Activated CD4-positive, alpha-beta memory T cell treated with anti-CD3 and anti-CD28 coated beads, Interleukin-2, amount 10 ng/mL, durations not matched to agents 7 days and 5 days (primary cell): ENCODE measurements at regions not wholly inside any gene's neighbourhood (a gene's known extent, or its start where the extent isn't known, plus 50 kb on each side); places are given as distances from the start of the nearest gene placed in this dataset.
"Not testable (repeated sequence)": the region's sequence is repeated elsewhere in the genome, so short reads cannot be mapped to it uniquely, and the experiment has no call there.

Experiments used
- CTCF ChIA-PET: fragments of 350-600 bp; sonication (Branson Sonifier 250); formaldehyde crosslinking; loops from one replicate; lab custom pipeline; 2021; ENCODE audit warnings: antibody characterized with exemption, inconsistent platforms; lab: Charles Lee
- POLR2A ChIA-PET: fragments of 350-600 bp; sonication (Branson Sonifier 250); formaldehyde crosslinking; loops from one replicate; lab custom pipeline; 2021; ENCODE audit warnings: antibody characterized with exemption; lab: Charles Lee
- DNase-seq: peaks from one replicate; pipeline ENCODE4 v3.0.0-alpha.2; 2020
- H3K27ac Mint-ChIP-seq: one replicate; pipeline ENCODE4 v1.8.0; 2021; ENCODE audit warnings: mild to moderate bottlenecking, mixed read lengths
- H3K27me3 Mint-ChIP-seq: one replicate; pipeline ENCODE4 v1.8.0; 2021; ENCODE audit warnings: mixed read lengths
- H3K36me3 Mint-ChIP-seq: one replicate; pipeline ENCODE4 v1.8.0; 2021; ENCODE audit warnings: low read depth, mixed read lengths
- H3K4me1 Mint-ChIP-seq: one replicate; pipeline ENCODE4 v1.8.0; 2021; ENCODE audit warnings: mixed read lengths
- H3K4me3 Mint-ChIP-seq: one replicate; pipeline ENCODE4 v1.8.0; 2021; ENCODE audit warnings: mild to moderate bottlenecking, mixed read lengths
- H3K9me3 Mint-ChIP-seq: one replicate; pipeline ENCODE4 v1.8.0; 2021; ENCODE audit warnings: mixed read lengths

DNA sequence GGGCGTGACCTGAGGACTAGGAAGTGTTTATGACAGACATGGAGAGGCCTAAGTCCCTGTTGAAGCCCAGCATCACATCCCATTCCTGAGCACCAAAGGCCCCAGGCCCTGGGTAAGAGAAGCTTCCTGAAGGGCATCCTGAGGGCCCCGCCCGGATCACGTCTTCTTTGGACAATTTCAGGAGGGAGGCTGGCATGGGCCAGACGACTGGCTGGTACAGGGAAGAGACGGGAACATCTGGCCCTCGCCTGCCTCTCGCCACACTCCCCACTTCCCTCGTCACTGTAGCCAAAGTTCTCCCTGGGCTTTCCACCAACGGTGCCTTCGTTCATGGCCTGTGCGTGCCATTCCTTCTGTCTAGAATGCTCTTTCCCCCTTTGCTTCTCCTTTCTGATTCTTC, 128.1 kb downstream of the LRRC37A3 start:
- POLR2A ChIA-PET, H3K9me3 Mint-ChIP-seq, H3K27me3 Mint-ChIP-seq, H3K4me3 Mint-ChIP-seq, DNase-seq, CTCF ChIA-PET, H3K27ac Mint-ChIP-seq: not testable (repeated sequence)
- peaks cover 35% of the 10 kb centered on the region for H3K4me1 Mint-ChIP-seq
- peaks cover 36% of the 10 kb centered on the region for H3K36me3 Mint-ChIP-seq

DNA sequence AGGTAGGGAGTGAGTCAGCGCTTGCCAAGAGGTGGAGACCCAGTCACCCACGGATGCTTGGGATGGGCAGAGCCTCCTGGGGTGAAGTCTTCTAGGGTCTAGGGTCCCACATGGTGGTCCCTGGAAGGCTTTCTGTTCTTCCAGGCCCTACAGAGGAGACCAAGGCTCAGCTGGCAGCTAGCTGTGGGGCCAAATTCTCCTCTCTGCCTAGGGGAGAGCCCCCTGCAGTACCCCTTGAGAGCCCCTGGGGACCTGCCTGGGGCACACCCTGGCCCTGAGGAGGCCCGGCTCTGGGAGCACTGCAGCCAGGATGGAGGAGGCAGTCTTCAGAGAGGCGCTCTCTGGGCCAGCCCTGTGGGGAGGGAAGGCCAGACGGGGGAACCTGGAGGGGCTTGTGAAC, 128.6 kb upstream of the SMURF2 start:
- Mint-ChIP-seq H3K36me3 (peaks cover 32% of the 10 kb centered on the region), H3K4me1 (peaks cover 35% of the 10 kb centered on the region)
- H3K4me3 Mint-ChIP-seq, H3K9me3 Mint-ChIP-seq, CTCF ChIA-PET, POLR2A ChIA-PET, DNase-seq, H3K27me3 Mint-ChIP-seq, H3K27ac Mint-ChIP-seq: not testable (repeated sequence)

DNA sequence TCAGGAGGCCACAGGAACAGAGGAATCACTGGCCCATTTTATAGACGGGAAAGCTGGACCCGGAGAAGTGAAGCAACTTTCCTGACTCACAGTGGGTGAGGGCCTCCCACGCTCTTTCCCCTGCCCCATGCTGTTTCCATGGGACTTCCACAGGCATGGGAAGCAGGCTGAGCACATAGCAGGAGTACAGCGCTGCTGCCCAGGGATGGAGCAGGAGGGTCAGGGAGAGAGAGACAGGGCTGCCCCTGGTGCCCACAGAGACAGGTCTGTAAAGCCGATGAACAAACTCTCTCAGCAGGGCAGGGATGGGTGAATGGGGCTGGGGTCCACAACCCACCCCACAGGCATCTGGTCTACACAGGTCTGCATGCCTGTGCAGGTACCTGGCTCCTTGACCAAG, 128.1 kb upstream of the SMURF2 start:
- H3K27me3 Mint-ChIP-seq, DNase-seq, H3K27ac Mint-ChIP-seq, H3K4me3 Mint-ChIP-seq, H3K9me3 Mint-ChIP-seq, CTCF ChIA-PET, POLR2A ChIA-PET: not testable (repeated sequence)
- Mint-ChIP-seq H3K36me3 (peaks cover 31% of the 10 kb centered on the region), H3K4me1 (peaks cover 34% of the 10 kb centered on the region)

DNA sequence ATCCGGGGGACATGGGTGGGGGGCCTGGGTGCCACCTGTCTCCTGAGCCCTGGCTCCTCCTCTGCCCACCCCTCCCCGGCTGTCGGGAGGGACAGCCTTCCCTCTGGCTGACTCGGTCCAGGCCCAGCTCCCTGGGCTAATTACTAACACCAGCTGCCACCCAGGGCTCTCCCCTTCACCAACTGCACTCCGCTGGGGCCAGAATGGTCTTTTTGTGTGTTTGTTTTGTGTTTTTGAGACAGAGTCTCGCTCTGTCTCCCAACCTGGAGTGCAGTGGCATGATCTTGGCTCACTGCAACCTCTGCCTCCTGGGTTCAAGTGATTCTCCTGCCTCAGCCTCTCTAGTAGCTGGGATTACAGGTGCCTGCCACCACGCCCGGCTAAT, 126.9 kb upstream of the SMURF2 start:
- Mint-ChIP-seq H3K36me3 (peaks cover 25% of the 10 kb centered on the region), H3K4me1 (peaks cover 24% of the 10 kb centered on the region), H3K27ac (peak overlapping the region; percentile 40)
- CTCF ChIA-PET, POLR2A ChIA-PET, H3K27me3 Mint-ChIP-seq, H3K9me3 Mint-ChIP-seq, H3K4me3 Mint-ChIP-seq: not testable (repeated sequence)
- peak; percentile 7 for DNase-seq

DNA sequence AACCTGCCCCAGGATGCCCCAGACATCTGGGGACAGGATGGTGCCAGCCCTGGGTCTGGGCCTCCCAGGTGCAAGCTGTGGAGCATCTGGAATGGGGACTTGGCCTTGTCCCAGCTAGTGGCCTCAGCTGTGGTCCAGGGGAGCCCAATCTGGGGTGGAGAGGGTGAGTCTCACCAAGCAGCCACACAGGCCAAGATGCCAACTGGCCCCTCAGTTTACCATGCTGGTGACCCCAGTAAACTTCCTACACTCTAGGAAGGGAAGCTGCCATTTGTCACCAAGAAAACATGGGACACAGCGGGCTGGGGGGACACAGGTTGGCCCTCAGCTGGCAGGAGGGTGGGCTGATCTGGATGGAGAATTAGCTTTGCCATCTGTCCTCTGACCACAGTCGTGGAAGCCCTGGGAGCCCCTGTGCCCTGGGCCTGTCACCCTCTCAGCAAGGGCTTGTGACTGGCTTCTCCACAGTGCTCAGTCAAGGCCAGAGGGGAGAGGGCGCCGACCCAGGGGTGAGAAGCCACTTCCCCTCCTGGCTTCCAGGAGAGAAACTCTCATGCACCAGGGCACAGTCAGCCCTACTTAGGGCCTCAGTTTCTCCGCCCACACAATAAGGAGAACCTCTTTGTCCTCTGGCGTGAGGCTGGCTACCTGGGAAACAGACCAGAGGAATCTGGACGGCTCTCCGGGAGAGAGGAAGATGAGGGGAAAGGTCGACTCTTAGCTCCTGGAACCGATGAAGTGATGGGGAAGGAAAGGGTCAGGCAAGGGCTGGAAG, 126.4 kb upstream of the SMURF2 start:
- no peak overlapping the region for H3K4me3 Mint-ChIP-seq
- no peaks in the 10 kb centered on the region for H3K9me3 Mint-ChIP-seq
- peaks cover 19% of the 10 kb centered on the region for H3K4me1 Mint-ChIP-seq
- POLR2A ChIA-PET = no interaction called here
- DNase-seq = peak; percentile 13
- CTCF ChIA-PET = no interaction called here
- no peak overlapping the region for H3K27ac Mint-ChIP-seq
- H3K27me3 Mint-ChIP-seq = no peaks in the 10 kb centered on the region
- H3K36me3 Mint-ChIP-seq = peaks cover 27% of the 10 kb centered on the region

DNA sequence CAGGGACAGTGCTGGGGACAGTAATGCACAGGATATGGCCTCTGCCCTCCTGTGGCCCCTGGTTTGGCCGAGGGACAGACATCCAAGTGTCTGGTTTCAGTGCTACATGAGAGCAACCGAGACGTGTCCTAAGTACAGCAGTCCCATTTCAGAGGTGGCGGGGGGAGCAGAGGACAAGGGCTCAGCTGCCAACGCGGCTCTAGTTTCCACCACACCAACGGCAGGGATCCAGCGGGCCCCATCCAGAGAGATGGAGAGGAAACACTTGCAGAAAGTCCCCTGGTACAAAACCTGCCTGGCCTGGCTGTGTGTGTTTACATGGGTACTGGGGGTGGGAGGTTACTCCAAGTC, 125.8 kb upstream of the SMURF2 start:
- H3K4me3 Mint-ChIP-seq = no peak overlapping the region
- H3K36me3 Mint-ChIP-seq = peaks cover 25% of the 10 kb centered on the region
- no peak overlapping the region for H3K27ac Mint-ChIP-seq
- no peaks in the 10 kb centered on the region for H3K27me3 Mint-ChIP-seq
- no peak for DNase-seq
- ChIA-PET CTCF (no interaction called here), POLR2A (no interaction called here)
- peaks cover 19% of the 10 kb centered on the region for H3K4me1 Mint-ChIP-seq
- H3K9me3 Mint-ChIP-seq = no peaks in the 10 kb centered on the region

DNA sequence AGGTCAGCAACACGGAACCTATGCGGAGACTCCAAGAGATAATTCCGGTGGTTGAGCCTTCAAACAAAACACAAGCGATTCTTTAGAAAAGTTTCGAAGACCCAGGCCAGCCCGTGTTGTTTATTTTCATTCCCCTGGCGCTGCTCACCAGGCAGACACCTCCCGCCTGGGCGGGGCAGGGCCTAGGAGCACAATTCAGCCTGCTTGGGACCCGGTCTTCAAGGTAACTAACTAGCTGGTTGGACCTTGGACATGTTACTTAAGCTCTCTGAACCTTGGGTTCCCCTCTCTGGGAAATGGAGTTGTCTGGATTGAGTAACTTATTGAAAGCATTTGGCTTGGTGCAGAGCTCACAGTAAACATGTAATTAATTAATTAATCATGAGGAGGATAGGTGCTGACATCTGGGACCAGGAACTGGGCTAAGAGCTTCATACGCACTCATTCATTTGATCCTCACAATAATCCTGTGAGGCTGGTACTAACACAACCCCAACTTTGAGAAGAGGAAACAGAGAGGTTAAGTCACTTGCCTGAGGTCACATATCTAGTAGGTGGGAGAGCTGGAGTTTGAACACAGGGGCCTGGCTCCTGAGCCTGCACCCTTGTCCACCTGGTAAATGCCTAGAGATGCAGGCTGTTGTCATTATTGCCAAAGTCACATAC, 125.3 kb upstream of the SMURF2 start:
- Mint-ChIP-seq H3K27ac (no peak overlapping the region), H3K4me3 (no peak overlapping the region), H3K4me1 (peaks cover 18% of the 10 kb centered on the region), H3K36me3 (peaks cover 21% of the 10 kb centered on the region), H3K27me3 (no peaks in the 10 kb centered on the region), H3K9me3 (no peaks in the 10 kb centered on the region)
- ChIA-PET POLR2A (no interaction called here), CTCF (no interaction called here)
- peak; percentile 9 for DNase-seq

DNA sequence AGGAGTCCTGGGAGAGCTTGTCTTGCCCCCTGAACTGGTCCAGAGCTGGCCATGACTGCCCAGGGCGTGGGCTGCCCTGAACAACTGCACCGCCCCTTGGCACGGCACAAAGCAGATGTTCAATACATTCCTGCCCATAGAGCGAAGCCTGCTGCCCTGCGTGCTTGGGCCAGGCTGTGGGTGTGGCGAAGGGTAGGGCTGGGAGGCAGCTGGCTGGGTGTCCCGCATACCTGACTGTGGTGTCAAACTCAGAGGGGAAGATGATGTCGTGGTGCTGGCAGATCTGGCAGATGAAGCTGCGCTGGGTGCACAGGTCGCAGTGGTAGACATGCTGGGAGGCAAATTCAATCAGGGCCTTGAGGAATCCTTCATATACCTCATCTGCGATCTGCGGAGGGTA, 124.2 kb upstream of the SMURF2 start:
- Mint-ChIP-seq H3K36me3 (peaks cover 16% of the 10 kb centered on the region), H3K27ac (no peak overlapping the region), H3K4me1 (peaks cover 20% of the 10 kb centered on the region)

DNA sequence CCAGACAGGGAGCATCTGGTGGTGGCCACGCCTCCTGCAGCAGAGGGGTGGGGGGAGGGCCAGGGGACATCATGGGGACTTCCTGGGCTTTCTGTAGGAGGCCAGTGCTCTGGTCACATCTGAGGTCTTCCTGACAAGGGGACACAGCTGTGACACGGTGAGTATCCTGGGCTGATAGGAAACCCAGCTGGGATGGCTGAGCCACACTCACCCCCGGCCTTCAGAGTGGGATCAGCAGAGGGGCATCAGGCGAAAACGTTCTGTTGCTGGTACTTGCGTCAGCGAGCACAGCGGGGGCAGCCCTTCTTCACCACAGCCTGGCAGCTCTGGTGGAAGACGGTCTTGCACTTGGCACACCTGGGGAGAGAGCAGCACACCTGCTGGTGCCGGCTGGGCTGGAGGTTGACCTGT, 122.9 kb upstream of the SMURF2 start:
- peaks cover 13% of the 10 kb centered on the region for H3K36me3 Mint-ChIP-seq
- POLR2A ChIA-PET = no interaction called here
- no peaks in the 10 kb centered on the region for H3K27me3 Mint-ChIP-seq
- DNase-seq = peak; percentile 12
- CTCF ChIA-PET = no interaction called here
- no peaks in the 10 kb centered on the region for H3K9me3 Mint-ChIP-seq
- H3K4me3 Mint-ChIP-seq = no peak overlapping the region
- H3K27ac Mint-ChIP-seq = no peak overlapping the region
- peaks cover 18% of the 10 kb centered on the region for H3K4me1 Mint-ChIP-seq

More for the DNA sequence above, 124.2 kb upstream of the SMURF2 start:
- CTCF ChIA-PET = no interaction called here
- H3K9me3 Mint-ChIP-seq = no peaks in the 10 kb centered on the region
- no peak overlapping the region for H3K4me3 Mint-ChIP-seq
- POLR2A ChIA-PET = interaction anchor here (1.2 kb wide), 1 partner anchor 9 kb away, joined by 3 read pairs; no protein-coding TSS in a partner anchor
- no peaks in the 10 kb centered on the region for H3K27me3 Mint-ChIP-seq
- peak; percentile 12 for DNase-seq

DNA sequence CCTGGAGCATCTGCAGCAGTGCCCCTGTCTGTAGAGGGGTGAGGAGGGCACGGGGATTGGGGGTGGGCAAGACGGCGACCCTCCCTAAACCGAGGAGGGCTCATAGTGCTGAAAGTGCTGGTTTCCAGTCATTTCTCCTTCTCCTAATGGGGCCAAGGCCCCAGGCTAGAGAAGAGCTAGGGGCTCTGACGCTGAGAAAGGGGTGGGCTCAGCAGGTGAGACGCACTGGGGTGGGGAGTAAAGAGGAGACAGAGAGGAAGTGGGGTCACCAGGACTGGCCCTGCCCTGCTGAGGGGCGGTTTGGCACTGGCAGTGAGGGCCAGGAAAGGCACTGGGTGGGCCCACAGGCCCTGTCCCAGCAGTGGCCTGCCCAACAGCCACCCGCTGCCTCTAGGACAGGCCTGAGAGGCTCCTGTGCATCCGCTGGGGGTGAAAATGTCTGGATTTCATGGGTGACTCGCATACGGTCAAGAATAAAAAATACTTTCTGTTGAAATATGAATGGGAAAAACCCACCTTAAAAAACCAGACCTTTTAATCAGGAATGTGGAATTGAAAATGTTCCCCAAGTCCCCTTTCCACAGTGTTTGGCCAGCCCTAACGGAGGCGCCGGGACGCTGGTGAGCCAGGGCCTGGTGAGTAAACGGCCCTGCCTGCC, 122.4 kb upstream of the SMURF2 start:
- CTCF ChIA-PET = no interaction called here
- Mint-ChIP-seq H3K27ac (no peak overlapping the region), H3K36me3 (peaks cover 17% of the 10 kb centered on the region), H3K27me3 (no peaks in the 10 kb centered on the region), H3K9me3 (no peaks in the 10 kb centered on the region), H3K4me3 (no peak overlapping the region), H3K4me1 (peaks cover 23% of the 10 kb centered on the region)
- POLR2A ChIA-PET = no interaction called here
- DNase-seq = peak; percentile 14

DNA sequence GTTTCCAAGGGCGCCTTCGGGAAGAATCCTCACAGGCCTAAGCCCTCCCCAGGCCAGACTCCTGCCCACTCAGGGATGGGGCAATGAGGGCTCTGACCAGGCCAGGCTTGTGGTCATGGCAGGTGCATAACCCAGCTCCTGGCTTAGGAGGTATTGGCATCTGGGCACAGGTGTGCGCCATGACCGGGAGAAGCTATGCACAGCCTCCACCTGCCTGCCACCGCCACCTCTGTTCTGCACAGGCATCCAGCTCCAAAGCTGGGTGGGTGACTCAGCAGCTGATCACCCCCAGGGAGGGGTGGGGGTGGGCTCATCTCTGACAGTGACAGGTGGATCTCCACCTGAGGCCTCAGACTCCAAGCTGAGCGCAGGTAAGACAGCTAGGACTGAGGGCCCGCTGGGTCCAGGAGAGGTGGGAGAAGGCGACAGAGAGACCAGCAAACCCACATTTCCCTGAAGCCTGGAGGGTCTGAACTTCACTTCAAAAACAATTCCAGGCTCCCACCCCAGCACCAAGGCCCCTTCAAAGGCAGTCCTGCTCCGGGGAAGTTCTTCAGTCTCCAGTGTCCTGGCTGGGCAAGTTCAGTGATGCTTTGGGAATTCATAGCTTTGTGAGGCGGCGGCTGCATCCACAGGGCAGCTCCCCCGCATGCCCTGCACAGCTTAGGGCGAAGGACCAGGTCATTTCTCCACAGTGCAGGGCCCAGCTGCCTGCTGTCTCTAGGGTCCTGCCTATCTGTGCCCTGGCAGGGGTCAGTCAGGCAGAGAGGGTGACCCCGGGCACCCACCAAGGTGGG, 121.6 kb upstream of the SMURF2 start:
- peaks cover 1% of the 10 kb centered on the region for H3K27me3 Mint-ChIP-seq
- no peaks in the 10 kb centered on the region for H3K9me3 Mint-ChIP-seq
- H3K27ac Mint-ChIP-seq = no peak overlapping the region
- H3K4me1 Mint-ChIP-seq = peaks cover 26% of the 10 kb centered on the region
- POLR2A ChIA-PET = interaction anchor here (0.6 kb wide), 1 partner anchor 1402 kb away, joined by 3 read pairs; no protein-coding TSS in a partner anchor
- peaks cover 21% of the 10 kb centered on the region for H3K36me3 Mint-ChIP-seq
- no peak overlapping the region for H3K4me3 Mint-ChIP-seq
- CTCF ChIA-PET = no interaction called here
- peak; percentile 12 for DNase-seq

DNA sequence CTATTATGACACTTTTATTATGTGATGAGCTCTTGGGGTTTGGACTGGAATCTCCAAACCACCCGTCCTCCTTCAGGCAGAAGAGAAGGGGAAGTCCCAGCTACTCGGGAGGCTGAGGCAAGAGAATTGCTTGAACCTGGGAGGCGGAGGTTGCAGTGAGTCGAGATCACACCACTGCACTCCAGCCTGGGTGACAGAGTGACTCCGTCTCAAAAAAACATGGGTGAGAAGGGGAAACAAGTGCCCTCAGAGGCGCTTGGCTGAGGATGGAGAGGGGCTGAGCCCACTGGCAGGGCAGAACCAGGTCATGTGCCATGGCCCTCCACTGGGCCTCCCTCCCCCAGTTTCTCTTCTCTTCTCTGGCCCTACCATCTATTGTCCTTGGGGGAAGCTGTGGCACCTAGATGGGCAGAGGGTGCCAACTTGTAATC, 120.9 kb upstream of the SMURF2 start:
- H3K27ac Mint-ChIP-seq = peak overlapping the region; percentile 31
- H3K4me3 Mint-ChIP-seq = no peak overlapping the region
- POLR2A ChIA-PET = no interaction called here
- H3K4me1 Mint-ChIP-seq = peaks cover 27% of the 10 kb centered on the region
- no peaks in the 10 kb centered on the region for H3K9me3 Mint-ChIP-seq
- peaks cover 21% of the 10 kb centered on the region for H3K36me3 Mint-ChIP-seq
- CTCF ChIA-PET = interaction anchor here (0.7 to 1.3 kb wide), 2 partner anchors 156 to 960 kb away, joined by 4 to 5 read pairs; no protein-coding TSS in a partner anchor
- peaks cover 1% of the 10 kb centered on the region for H3K27me3 Mint-ChIP-seq
- no peak for DNase-seq
